Tibial nerve (tissue), 4 donors: ENCODE measurements at regions not wholly inside any gene's neighbourhood (a gene's known extent, or its start where the extent isn't known, plus 50 kb on each side); places are given as distances from the start of the nearest gene placed in this dataset.

Source experiments
- DNase-seq, 2 donors: peaks; one replicate each; pipeline ENCODE4 v3.0.0-alpha.2; 2019; ENCODE audit warnings: low spot score in 2 of 2
- H3K27ac ChIP-seq, 4 donors: fragments of 200-600 bp; sonication (generic) in 3 of 4; one replicate each; pipeline ENCODE4 v1.5.1; 2017 to 2019; ENCODE audit warnings: mild to moderate bottlenecking in 1 of 4
- H3K27me3 ChIP-seq, 2 donors: fragments of 200-600 bp; sonication (generic) in 1 of 2; one replicate each; pipeline versions ENCODE4 v1.5.1 to v1.6.0; 2017 to 2019
- H3K36me3 ChIP-seq, 3 donors: fragments of 200-600 bp; sonication (generic); one replicate each; pipeline ENCODE4 v1.5.1; 2018 to 2019
- H3K4me1 ChIP-seq, 4 donors: fragments of 200-600 bp; sonication (generic) in 3 of 4; one replicate each; pipeline ENCODE4 v1.5.1; 2017 to 2019
- H3K4me3 ChIP-seq, 4 donors: fragments of 200-600 bp; sonication (generic) in 3 of 4; one replicate each; pipeline ENCODE4 v1.5.1; 2017 to 2019; ENCODE audit warnings: mild to moderate bottlenecking in 1 of 4, moderate library complexity in 1 of 4
- H3K9me3 ChIP-seq, 4 donors: fragments of 200-600 bp; sonication (generic) in 3 of 4; one replicate each; pipeline ENCODE4 v1.5.1; 2017 to 2019
- EP300 ChIP-seq, 2 donors: sonication (generic); formaldehyde crosslinking; IDR thresholded peaks; one replicate each; pipeline ENCODE4 v1.6.1; 2017; ENCODE audit warnings: antibody characterized with exemption in 2 of 2, mild to moderate bottlenecking in 1 of 2
- POLR2A ChIP-seq, 2 donors: fragments of 450-650 bp; IDR thresholded peaks; one replicate each; pipeline ENCODE4 v1.6.1; 2017; ENCODE audit warnings: antibody characterized with exemption in 2 of 2, mild to moderate bottlenecking in 2 of 2, moderate library complexity in 2 of 2
- WGBS, 2 donors: methylation state at CpG; one replicate each; pipeline ENCODE4 v1.1.5; 2018; 5-methylcytosine and 5-hydroxymethylcytosine counted together
- TF ChIP-seq, protein P1 (sequence below), 5 experiments: fragments of 200-600 bp in 3 of 5; fragments of 450-650 bp in 2 of 5; sonication (generic) in 3 of 5; IDR thresholded peaks; one replicate each; pipeline ENCODE4 v1.5.1; 2016 to 2019; ENCODE audit warnings: antibody characterized with exemption in 5 of 5, mild to moderate bottlenecking in 3 of 5, moderate library complexity in 2 of 5

DNA sequence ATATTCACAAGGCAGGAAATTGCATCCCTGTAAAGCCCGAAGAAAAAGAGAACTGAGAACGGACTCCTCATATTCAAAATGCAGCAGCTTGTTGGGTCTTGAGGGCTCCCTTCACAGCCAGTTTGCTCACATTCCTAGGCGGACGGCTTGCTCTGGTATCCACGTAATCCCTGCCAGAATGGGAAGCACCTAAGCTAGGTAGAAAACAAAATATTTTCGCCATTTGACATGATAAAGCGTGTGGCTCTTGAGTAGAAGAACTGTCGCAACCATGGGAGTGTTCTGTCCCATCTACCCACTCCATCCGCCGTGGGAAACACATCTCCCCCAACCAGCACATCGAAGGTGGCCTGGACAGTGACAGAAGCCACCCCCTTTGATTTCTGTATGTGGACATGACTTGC lies 183.1 kb downstream of the GAS1 start:
- no peak overlapping the region for H3K4me3 ChIP-seq
- no peaks in the 10 kb centered on the region for H3K27me3 ChIP-seq
- no peak for TF ChIP-seq EP300 (IDR thresholded peaks at IDR 0.05)
- TF ChIP-seq POLR2A (IDR thresholded peaks at IDR 0.05): no peak
- TF ChIP-seq, protein P1, sequence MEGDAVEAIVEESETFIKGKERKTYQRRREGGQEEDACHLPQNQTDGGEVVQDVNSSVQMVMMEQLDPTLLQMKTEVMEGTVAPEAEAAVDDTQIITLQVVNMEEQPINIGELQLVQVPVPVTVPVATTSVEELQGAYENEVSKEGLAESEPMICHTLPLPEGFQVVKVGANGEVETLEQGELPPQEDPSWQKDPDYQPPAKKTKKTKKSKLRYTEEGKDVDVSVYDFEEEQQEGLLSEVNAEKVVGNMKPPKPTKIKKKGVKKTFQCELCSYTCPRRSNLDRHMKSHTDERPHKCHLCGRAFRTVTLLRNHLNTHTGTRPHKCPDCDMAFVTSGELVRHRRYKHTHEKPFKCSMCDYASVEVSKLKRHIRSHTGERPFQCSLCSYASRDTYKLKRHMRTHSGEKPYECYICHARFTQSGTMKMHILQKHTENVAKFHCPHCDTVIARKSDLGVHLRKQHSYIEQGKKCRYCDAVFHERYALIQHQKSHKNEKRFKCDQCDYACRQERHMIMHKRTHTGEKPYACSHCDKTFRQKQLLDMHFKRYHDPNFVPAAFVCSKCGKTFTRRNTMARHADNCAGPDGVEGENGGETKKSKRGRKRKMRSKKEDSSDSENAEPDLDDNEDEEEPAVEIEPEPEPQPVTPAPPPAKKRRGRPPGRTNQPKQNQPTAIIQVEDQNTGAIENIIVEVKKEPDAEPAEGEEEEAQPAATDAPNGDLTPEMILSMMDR (IDR thresholded peaks at IDR 0.05): no peak

DNA sequence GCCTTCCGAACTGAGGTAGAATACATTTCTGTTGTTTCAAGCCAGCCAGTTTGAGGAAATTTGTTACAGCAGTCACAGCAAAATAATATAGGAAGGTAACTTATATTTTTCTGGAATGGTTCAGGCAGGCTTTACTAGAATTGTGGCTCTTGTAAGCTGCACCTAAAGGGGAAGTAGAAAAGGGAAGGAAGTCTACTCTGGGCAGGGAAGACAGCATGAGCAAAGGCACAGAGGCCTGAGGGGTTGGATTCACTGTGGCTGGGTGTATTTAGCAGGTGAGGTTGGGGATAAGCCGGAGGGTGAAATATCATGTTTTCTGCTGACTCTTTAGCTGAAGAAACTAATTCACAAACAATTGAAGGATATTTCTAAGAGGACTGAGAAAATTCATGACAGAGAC lies 183.5 kb downstream of the GAS1 start:
- no peak for DNase-seq

More for the DNA sequence above, 183.1 kb downstream of the GAS1 start:
- 85 to 92% methylated on average over 11 of the region's 11 CpGs for WGBS, 2 donors
- H3K27ac ChIP-seq: no peak overlapping the region
- H3K36me3 ChIP-seq: no peaks in the 10 kb centered on the region
- DNase-seq: no peak
- no peaks in the 10 kb centered on the region for H3K4me1 ChIP-seq
- no peaks in the 10 kb centered on the region for H3K9me3 ChIP-seq

DNA sequence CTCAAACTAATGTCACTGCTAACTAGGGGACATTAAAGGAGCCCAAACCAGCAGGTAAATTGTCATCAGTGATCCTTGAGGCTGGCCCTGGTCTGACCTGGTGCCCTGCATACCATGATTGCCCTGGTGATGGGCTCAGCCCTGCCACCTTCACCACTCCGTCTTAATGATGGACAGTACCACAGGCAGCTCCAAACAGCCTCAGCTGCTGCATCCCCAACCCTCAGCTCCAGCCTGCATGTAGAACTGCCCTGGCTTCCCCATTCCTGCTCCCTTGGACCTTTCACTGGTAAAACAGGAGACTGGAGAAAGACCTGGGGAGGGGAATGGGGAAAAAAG lies 190.0 kb downstream of the GAS1 start:
- Histone ChIP-seq H3K4me3 (no peak overlapping the region), H3K4me1 (no peaks in the 10 kb centered on the region), H3K9me3 (no peaks in the 10 kb centered on the region), H3K36me3 (no peaks in the 10 kb centered on the region), H3K27ac (no peak overlapping the region), H3K27me3 (no peaks in the 10 kb centered on the region)
- 94 to 100% methylated on average over 1 of the region's 1 CpG for WGBS, 2 donors
- TF ChIP-seq, protein P1 (IDR thresholded peaks at IDR 0.05): no peak
- TF ChIP-seq POLR2A (IDR thresholded peaks at IDR 0.05) (no peak), EP300 (IDR thresholded peaks at IDR 0.05) (no peak)
- DNase-seq: no peak

More for the DNA sequence above, 183.5 kb downstream of the GAS1 start:
- H3K4me1 ChIP-seq: no peaks in the 10 kb centered on the region
- H3K4me3 ChIP-seq: no peak overlapping the region
- H3K9me3 ChIP-seq: no peaks in the 10 kb centered on the region
- no peaks in the 10 kb centered on the region for H3K36me3 ChIP-seq
- 84 to 86% methylated on average over 2 of the region's 2 CpGs for WGBS, 2 donors
- TF ChIP-seq EP300 (IDR thresholded peaks at IDR 0.05): peak in 1 of 2 donors; percentile 12
- TF ChIP-seq POLR2A (IDR thresholded peaks at IDR 0.05): no peak
- no peaks in the 10 kb centered on the region for H3K27me3 ChIP-seq
- H3K27ac ChIP-seq: no peak overlapping the region

DNA sequence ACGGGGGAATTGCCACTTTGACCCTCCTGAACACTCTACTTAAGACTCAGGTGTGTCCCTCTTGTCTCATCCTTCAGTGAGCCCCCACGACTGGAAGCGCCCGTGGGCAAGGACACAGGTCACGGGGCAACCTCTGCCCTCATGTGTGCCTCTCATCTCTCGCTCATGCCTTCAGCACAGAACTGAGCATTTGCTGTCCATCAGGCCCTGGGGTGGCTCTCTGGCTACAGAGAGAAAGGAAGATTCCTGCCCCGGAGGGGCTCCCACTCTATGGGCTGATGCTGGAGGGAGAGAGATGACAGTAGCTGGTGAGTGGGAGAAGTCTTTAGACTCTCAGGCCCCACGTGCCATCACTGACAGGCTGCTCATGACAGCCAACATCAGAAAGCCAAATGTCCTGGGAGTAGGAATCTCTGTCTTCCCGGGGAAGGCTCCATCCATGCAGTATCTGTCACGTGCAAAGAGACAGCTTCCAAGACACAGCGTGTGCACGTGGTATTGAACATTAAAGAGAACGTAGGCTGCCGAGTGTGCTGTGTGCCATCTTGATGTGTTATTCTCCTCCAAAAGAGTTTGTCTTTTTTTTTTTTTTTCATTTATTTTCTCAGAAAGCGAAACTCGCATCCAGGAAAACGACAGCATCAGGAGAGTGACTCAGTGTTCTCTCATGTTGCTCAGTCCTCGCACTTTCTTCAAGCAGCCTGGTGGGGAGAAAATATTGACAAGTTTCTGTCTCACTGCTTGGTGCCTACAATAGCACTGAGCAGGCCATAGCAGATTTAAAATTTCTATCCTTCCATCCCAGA lies 190.5 kb downstream of the GAS1 start:
- Histone ChIP-seq H3K9me3 (no peaks in the 10 kb centered on the region), H3K27me3 (no peaks in the 10 kb centered on the region), H3K36me3 (no peaks in the 10 kb centered on the region), H3K4me1 (no peaks in the 10 kb centered on the region), H3K4me3 (no peak overlapping the region), H3K27ac (no peak overlapping the region)
- DNase-seq: no peak
- TF ChIP-seq, protein P1 (IDR thresholded peaks at IDR 0.05): no peak
- WGBS, 2 donors: 83 to 88% methylated on average over 17 to 18 of the region's 18 CpGs

DNA sequence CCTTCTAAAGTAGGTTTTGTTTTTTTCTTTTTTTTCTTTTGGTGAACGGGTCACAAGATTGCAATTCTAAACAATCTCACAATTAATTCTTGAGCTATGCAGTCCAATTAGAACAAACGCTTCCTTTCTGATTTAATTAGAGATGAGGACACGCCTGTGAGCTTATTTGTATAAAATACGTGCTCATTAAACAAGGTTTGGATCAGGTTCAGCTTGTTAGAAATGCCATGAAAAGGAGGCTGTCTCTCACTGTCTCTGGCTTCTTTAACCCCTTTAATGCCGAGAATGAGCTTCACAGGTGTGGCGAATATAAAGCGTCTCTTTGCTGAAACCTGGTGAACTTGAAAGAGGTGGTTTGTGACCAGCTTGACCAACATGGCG lies 191.8 kb downstream of the GAS1 start:
- WGBS, 2 donors: 75 to 76% methylated on average over 8 of the region's 8 CpGs
- DNase-seq: no peak
- H3K9me3 ChIP-seq: no peaks in the 10 kb centered on the region
- H3K36me3 ChIP-seq: no peaks in the 10 kb centered on the region
- no peaks in the 10 kb centered on the region for H3K27me3 ChIP-seq
- no peak overlapping the region for H3K4me3 ChIP-seq
- TF ChIP-seq, protein P1 (IDR thresholded peaks at IDR 0.05): no peak
- TF ChIP-seq EP300 (IDR thresholded peaks at IDR 0.05) (no peak), POLR2A (IDR thresholded peaks at IDR 0.05) (no peak)
- no peaks in the 10 kb centered on the region for H3K4me1 ChIP-seq
- no peak overlapping the region for H3K27ac ChIP-seq
